HepG2 (cell line): ENCODE measurements at regions not wholly inside any gene's neighbourhood (a gene's known extent, or its start where the extent isn't known, plus 50 kb on each side); places are given as distances from the start of the nearest gene placed in this dataset.

ENCODE experiments used
- ATF6 ChIP-seq: sonication (generic); formaldehyde crosslinking; conservative IDR thresholded peaks from 2 replicates; pipeline ENCODE4 v1.4.0; 2020; ENCODE audit warnings: missing genetic modification reagents
- CCDC6 ChIP-seq: sonication (generic); formaldehyde crosslinking; IDR thresholded peaks from 2 replicates; pipeline ENCODE4 v1.8.1; 2022; ENCODE audit warnings: mild to moderate bottlenecking, missing genetic modification reagents, moderate library complexity
- EP300 ChIP-seq, 3 experiments: sonication (generic) in 1 of 3; formaldehyde crosslinking in 1 of 3; IDR thresholded peaks; 2 replicates each; pipeline versions ENCODE4 v1.5.1 to v1.6.1; 2011 to 2020; ENCODE audit warnings: low read depth in 2 of 3, low read length in 2 of 3, borderline replicate concordance in 1 of 3, improper control_type of control experiment in 1 of 3, mild to moderate bottlenecking in 1 of 3, missing genetic modification reagents in 1 of 3, moderate library complexity in 1 of 3
- HNRNPH1 ChIP-seq: fragments of 200-400 bp; formaldehyde crosslinking; optimal IDR thresholded peaks from 2 replicates; pipeline ENCODE3; 2017; ENCODE audit warnings: mild to moderate bottlenecking, low read depth, low read length
- HOMEZ ChIP-seq: IDR thresholded peaks from 2 replicates; pipeline ENCODE4 v1.6.1; 2016; ENCODE audit warnings: low read depth
- IRF9 ChIP-seq: sonication (generic); formaldehyde crosslinking; IDR thresholded peaks from 2 replicates; pipeline ENCODE4 v1.8.0; 2022; ENCODE audit warnings: missing genetic modification reagents, mild to moderate bottlenecking, borderline replicate concordance
- MBNL3 ChIP-seq: fragments of 250-450 bp; sonication (Bioruptor Pico); conservative IDR thresholded peaks from 2 replicates; pipeline ENCODE4 v1.8.0; 2022; ENCODE audit warnings: mild to moderate bottlenecking, inconsistent platforms
- PHF8 ChIP-seq: sonication (generic); formaldehyde crosslinking; IDR thresholded peaks from 2 replicates; pipeline ENCODE4 v1.5.0; 2020; ENCODE audit warnings: missing genetic modification reagents
- SETDB1 ChIP-seq: sonication (generic); formaldehyde crosslinking; IDR thresholded peaks from 2 replicates; pipeline ENCODE4 v1.5.1; 2020; ENCODE audit warnings: missing genetic modification reagents, mild to moderate bottlenecking, borderline replicate concordance
- ZGPAT ChIP-seq: IDR thresholded peaks from 2 replicates; pipeline ENCODE4 v1.6.1; 2016; ENCODE audit warnings: mild to moderate bottlenecking
- ZHX1 ChIP-seq: sonication (generic); formaldehyde crosslinking; IDR thresholded peaks from 2 replicates; pipeline ENCODE4 v1.8.1; 2022; ENCODE audit warnings: low read depth, mild to moderate bottlenecking, missing genetic modification reagents
- ZNF124 ChIP-seq: sonication (generic); formaldehyde crosslinking; IDR thresholded peaks from 2 replicates; pipeline ENCODE4 v1.4.0; 2020; ENCODE audit warnings: missing genetic modification reagents
- ZNF232 ChIP-seq: sonication (generic); formaldehyde crosslinking; IDR thresholded peaks from 2 replicates; pipeline ENCODE4 v1.4.0; 2020; ENCODE audit warnings: missing genetic modification reagents, borderline replicate concordance
- ZNF430 ChIP-seq: sonication (generic); formaldehyde crosslinking; IDR thresholded peaks from 2 replicates; pipeline ENCODE4 v1.9.0; 2021; ENCODE audit warnings: mild to moderate bottlenecking, missing genetic modification reagents
- ZNF552 ChIP-seq: sonication (generic); formaldehyde crosslinking; IDR thresholded peaks from 2 replicates; pipeline ENCODE4 v1.9.0; 2022; ENCODE audit warnings: missing genetic modification reagents, mild to moderate bottlenecking, borderline replicate concordance
- ZNF558 ChIP-seq: sonication (generic); formaldehyde crosslinking; IDR thresholded peaks from 2 replicates; pipeline ENCODE4 v1.9.0; 2022; ENCODE audit warnings: mild to moderate bottlenecking, missing genetic modification reagents, borderline replicate concordance
- ZSCAN25 ChIP-seq: sonication (generic); formaldehyde crosslinking; IDR thresholded peaks from 2 replicates; pipeline ENCODE4 v1.8.0; 2022; ENCODE audit warnings: mild to moderate bottlenecking, missing genetic modification reagents

GRCh38 chr20:53677447-53678314, 84.0 kb upstream of the ZNF217 start (continued):
- TF ChIP-seq ATF6 (CRISPR knock-in tag): no peak
- peak; percentile 93 for TF ChIP-seq ZGPAT
- no peak for TF ChIP-seq MBNL3 (CRISPR knock-in tag)
- peak; percentile 80; the same call in 1 of the 2 replicates for TF ChIP-seq ZSCAN25 (CRISPR knock-in tag)
- TF ChIP-seq SETDB1 (CRISPR knock-in tag): no peak
- peak; percentile 63; the same call in 1 of the 2 replicates for TF ChIP-seq HOMEZ
- peak; percentile 57 for TF ChIP-seq PHF8 (CRISPR knock-in tag)
- TF ChIP-seq ZHX1 (CRISPR knock-in tag): peak; percentile 93
- TF ChIP-seq ZNF558 (CRISPR knock-in tag): no peak; the same call in 1 of the 2 replicates
- TF ChIP-seq ZNF124 (CRISPR knock-in tag): peak; percentile 90
- peak; percentile 7 to 80; a peak in 3 of 4 replicates for TF ChIP-seq EP300 (IDR thresholded peaks at IDR 0.05; ENCODE audit: low read depth in 2 of 2, low read length in 2 of 2)
- TF ChIP-seq EP300 (CRISPR knock-in tag; IDR thresholded peaks at IDR 0.05; ENCODE audit: borderline replicate concordance): peak; percentile 58
- TF ChIP-seq ZNF552 (CRISPR knock-in tag): no peak; the same call in 1 of the 2 replicates
- TF ChIP-seq ZNF430 (CRISPR knock-in tag): peak; percentile 98
- peak; percentile 79; the same call in 1 of the 2 replicates for TF ChIP-seq CCDC6
- TF ChIP-seq HNRNPH1: peak; percentile 44
- TF ChIP-seq ZNF232 (CRISPR knock-in tag): peak; percentile 77; the same call in 1 of the 2 replicates
- TF ChIP-seq IRF9: peak; percentile 88; the same call in 1 of the 2 replicates
